OCI-LY3 (cell line): ENCODE measurements at regions not wholly inside any gene's neighbourhood (a gene's known extent, or its start where the extent isn't known, plus 50 kb on each side); places are given as distances from the start of the nearest gene placed in this dataset.

Experiments used
- CTCF ChIP-seq: fragments of 200-600, 300-600 bp; sonication (generic); IDR thresholded peaks from 2 replicates; pipeline ENCODE4 v1.5.1; 2014; ENCODE audit warnings: antibody characterized with exemption, low read length, low read depth
- EZH2phosphoT487 ChIP-seq: fragments of 200-600 bp; shearing (Covaris generic); IDR thresholded peaks from 2 replicates; pipeline ENCODE4 v1.6.1; 2018; ENCODE audit warnings: antibody characterized with exemption, mixed run types, low read depth

- no peak for TF ChIP-seq CTCF
- no peak for TF ChIP-seq EZH2phosphoT487
Observed at GRCh38 chr4:166531703-166532102, 658.7 kb downstream of the TLL1 start.
